Fibroblast of lung (primary cell): ENCODE measurements at regions not wholly inside any gene's neighbourhood (a gene's known extent, or its start where the extent isn't known, plus 50 kb on each side); places are given as distances from the start of the nearest gene placed in this dataset.
A peak's percentile ranks its signal among the peaks of the same experiment; 100 is the strongest.

ENCODE experiments used
- DNase-seq, 2 donors: peaks; one replicate each; pipeline versions ENCODE4 v3.0.0 to v3.0.0-alpha.2; 2010; ENCODE audit warnings: low read depth in 2 of 2
- H2AFZ ChIP-seq: 2 replicates; pipeline ENCODE4 v1.5.1; 2012; ENCODE audit warnings: low read length, control low read depth, inconsistent platforms
- H3K27ac ChIP-seq: 2 replicates; pipeline ENCODE4 v1.5.1; 2011; ENCODE audit warnings: low read length, control low read depth; ENCODE audit not compliant: insufficient read depth
- H3K27me3 ChIP-seq: 2 replicates; pipeline ENCODE4 v1.5.1; 2011; ENCODE audit warnings: mild to moderate bottlenecking, low read length; ENCODE audit not compliant: control insufficient read depth, insufficient read depth
- H3K36me3 ChIP-seq: 2 replicates; pipeline ENCODE4 v1.5.1; 2011; ENCODE audit warnings: low read length; ENCODE audit not compliant: control insufficient read depth, insufficient read depth
- H3K4me1 ChIP-seq: 2 replicates; pipeline ENCODE4 v1.5.1; 2011; ENCODE audit warnings: low read length; ENCODE audit not compliant: control insufficient read depth, insufficient read depth; ENCODE audit errors: extremely low read depth
- H3K4me2 ChIP-seq: 2 replicates; pipeline ENCODE4 v1.5.1; 2011; ENCODE audit warnings: low read length, control low read depth; ENCODE audit not compliant: insufficient read depth; ENCODE audit errors: extremely low read depth
- H3K4me3 ChIP-seq, 4 experiments: fragments of 200-600 bp in 1 of 4; sonication (generic) in 1 of 4; replicated peaks in 1 of 4; 2 replicates each; pipeline ENCODE4 v1.5.1; 2011 to 2016; ENCODE audit warnings: low read length in 4 of 4, low read depth in 3 of 4, mild to moderate bottlenecking in 3 of 4, control low read depth in 2 of 4, inconsistent platforms in 1 of 4, mixed read lengths in 1 of 4; ENCODE audit not compliant: insufficient read depth in 1 of 4; ENCODE audit errors: control extremely low read depth in 1 of 4
- H3K79me2 ChIP-seq: 2 replicates; pipeline ENCODE4 v1.5.1; 2012; ENCODE audit warnings: mild to moderate bottlenecking, low read length, inconsistent platforms; ENCODE audit not compliant: control insufficient read depth, insufficient read depth
- H3K9ac ChIP-seq: 2 replicates; pipeline ENCODE4 v1.5.1; 2011; ENCODE audit warnings: mild to moderate bottlenecking, low read length, control low read depth; ENCODE audit not compliant: insufficient read depth
- H3K9me3 ChIP-seq: 2 replicates; pipeline ENCODE4 v1.5.1; 2012; ENCODE audit warnings: low read depth, low read length; ENCODE audit not compliant: control insufficient read depth, insufficient read depth
- H4K20me1 ChIP-seq: 2 replicates; pipeline ENCODE4 v1.5.1; 2011; ENCODE audit warnings: low read length; ENCODE audit not compliant: control insufficient read depth, insufficient read depth; ENCODE audit errors: extremely low read depth
- CTCF ChIP-seq, 2 donors: IDR thresholded peaks in 1 of 2; conservative IDR thresholded peaks in 1 of 2; 1 replicate in 1 of 2; 2 replicates in 1 of 2; pipeline ENCODE4 v1.5.1; 2011 to 2012; ENCODE audit warnings: low read length in 2 of 2, control low read depth in 1 of 2, inconsistent platforms in 1 of 2, low read depth in 1 of 2, mild to moderate bottlenecking in 1 of 2
- EZH2 ChIP-seq: IDR thresholded peaks from 2 replicates; pipeline ENCODE4 v1.5.1; 2012; ENCODE audit warnings: low read length, control low read depth, mild to moderate bottlenecking; ENCODE audit errors: missing control alignments

GRCh38 chr3:55173504-55173903 lies 245.6 kb upstream of the LRTM1 start:
- Histone ChIP-seq H3K4me2 (no peak overlapping the region), H3K4me1 (peaks cover 17% of the 10 kb centered on the region), H3K4me3 (no peak overlapping the region), H3K9me3 (no peaks in the 10 kb centered on the region), H2AFZ (no peak overlapping the region), H3K36me3 (no peaks in the 10 kb centered on the region), H3K27me3 (no peaks in the 10 kb centered on the region), H3K27ac (no peak overlapping the region), H4K20me1 (no peaks in the 10 kb centered on the region), H3K79me2 (no peaks in the 10 kb centered on the region), H3K9ac (no peak overlapping the region)
- no peak for DNase-seq
- TF ChIP-seq CTCF (conservative IDR thresholded peaks at IDR 0.05 in 1 of 2, IDR thresholded peaks at IDR 0.05 in 1 of 2; ENCODE audit: low read depth in 1 of 2, low read length in 2 of 2) (no peak), EZH2 (no peak)

DNA sequence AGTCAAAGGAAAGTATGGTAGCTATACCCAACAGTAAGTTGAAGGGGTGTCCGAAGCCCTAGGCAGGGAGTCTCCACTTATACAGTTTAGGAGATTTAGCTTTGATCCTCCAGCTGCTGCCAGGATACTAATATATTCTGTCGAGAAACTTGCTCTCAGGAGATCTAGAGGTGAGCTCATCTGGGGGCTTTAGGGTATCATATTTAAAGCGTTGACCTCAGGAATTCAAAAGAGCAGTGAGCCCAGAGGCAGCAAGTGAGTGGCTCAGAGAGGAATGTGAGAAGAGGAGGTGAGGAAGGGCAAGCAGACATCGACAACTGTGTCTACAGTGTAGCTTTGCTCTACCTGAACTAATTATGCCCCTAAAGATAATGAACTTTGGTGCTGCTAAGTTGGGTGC lies 245.1 kb upstream of the LRTM1 start:
- no peaks in the 10 kb centered on the region for H3K9me3 ChIP-seq
- no peak overlapping the region for H2AFZ ChIP-seq
- H3K36me3 ChIP-seq: no peaks in the 10 kb centered on the region
- H3K79me2 ChIP-seq: no peaks in the 10 kb centered on the region
- H3K27ac ChIP-seq: no peak overlapping the region
- TF ChIP-seq EZH2: no peak
- TF ChIP-seq CTCF (conservative IDR thresholded peaks at IDR 0.05 in 1 of 2, IDR thresholded peaks at IDR 0.05 in 1 of 2; ENCODE audit: low read depth in 1 of 2, low read length in 2 of 2): no peak
- H3K4me2 ChIP-seq: no peak overlapping the region
- H4K20me1 ChIP-seq: no peaks in the 10 kb centered on the region
- no peaks in the 10 kb centered on the region for H3K27me3 ChIP-seq
- H3K4me1 ChIP-seq: peaks cover 23% of the 10 kb centered on the region
- H3K9ac ChIP-seq: no peak overlapping the region
- H3K4me3 ChIP-seq: no peak overlapping the region
- peak in 1 of 2 donors; percentile 59 for DNase-seq

GRCh38 chr3:55170444-55170843 lies 242.6 kb upstream of the LRTM1 start:
- H3K9ac ChIP-seq: peak overlapping the region; percentile 32
- peaks cover 38% of the 10 kb centered on the region for H3K4me1 ChIP-seq
- no peak for DNase-seq
- H3K27ac ChIP-seq: peak overlapping the region; percentile 94
- no peaks in the 10 kb centered on the region for H3K36me3 ChIP-seq
- H3K79me2 ChIP-seq: no peaks in the 10 kb centered on the region
- no peaks in the 10 kb centered on the region for H4K20me1 ChIP-seq
- H3K4me3 ChIP-seq: no peak overlapping the region
- no peaks in the 10 kb centered on the region for H3K9me3 ChIP-seq
- TF ChIP-seq EZH2 (no peak), CTCF (conservative IDR thresholded peaks at IDR 0.05 in 1 of 2, IDR thresholded peaks at IDR 0.05 in 1 of 2; ENCODE audit: low read depth in 1 of 2, low read length in 2 of 2) (no peak)
- H2AFZ ChIP-seq: no peak overlapping the region
- H3K4me2 ChIP-seq: peak overlapping the region; percentile 38
- no peaks in the 10 kb centered on the region for H3K27me3 ChIP-seq
